B cell (primary cell): ENCODE measurements at regions not wholly inside any gene's neighbourhood (a gene's known extent, or its start where the extent isn't known, plus 50 kb on each side); places are given as distances from the start of the nearest gene placed in this dataset.

Experiments used
- ATAC-seq: fragments of 200-7000 bp; cut with Tn5 transposase; one replicate; pipeline ENCODE4 v1.10.0; 2021; ENCODE audit warnings: low read depth, mild to moderate bottlenecking, moderate number of reproducible peaks, moderate library complexity
- CTCF ChIA-PET: fragments of 350-600 bp; sonication (Branson Sonifier 250); formaldehyde crosslinking; loops from one replicate; lab custom pipeline; 2021; ENCODE audit warnings: antibody characterized with exemption, inconsistent platforms; lab: Charles Lee
- POLR2A ChIA-PET: fragments of 350-600 bp; sonication (Branson Sonifier 250); formaldehyde crosslinking; loops from one replicate; lab custom pipeline; 2021; ENCODE audit warnings: antibody characterized with exemption; lab: Charles Lee
- DNase-seq: peaks from one replicate; pipeline ENCODE4 v3.0.0; 2013
- H2AFZ ChIP-seq: 2 replicates; pipeline ENCODE4 v1.6.1; 2012; ENCODE audit warnings: mild to moderate bottlenecking, low read depth, low read length; ENCODE audit not compliant: insufficient read depth, poor library complexity, severe bottlenecking
- H3K27ac ChIP-seq, 2 donors: 1 replicate in 1 of 2; 2 replicates in 1 of 2; pipeline ENCODE4 v1.5.1; 2012 to 2013; ENCODE audit warnings: low read length in 2 of 2, mild to moderate bottlenecking in 2 of 2, moderate library complexity in 1 of 2
- H3K27me3 ChIP-seq, 4 experiments: fragments of 200-600 bp in 1 of 4; sonication (generic) in 1 of 4; replicated peaks in 1 of 4; 1 replicate in 2 of 4; 2 replicates in 2 of 4; pipeline versions ENCODE4 v1.6.1 to v1.7.0; 2013 to 2016; ENCODE audit warnings: low read length in 3 of 4, mild to moderate bottlenecking in 2 of 4, mixed read lengths in 1 of 4, moderate library complexity in 1 of 4; ENCODE audit not compliant: insufficient read depth in 4 of 4, control insufficient read depth in 3 of 4; ENCODE audit errors: control extremely low read depth in 1 of 4
- H3K36me3 ChIP-seq, 2 experiments: replicated peaks in 1 of 2; 1 replicate in 1 of 2; 2 replicates in 1 of 2; pipeline versions ENCODE4 v1.6.1 to v1.7.1; 2013; ENCODE audit warnings: low read length in 1 of 2; ENCODE audit not compliant: insufficient read depth in 2 of 2, control insufficient read depth in 1 of 2; ENCODE audit errors: control extremely low read depth in 1 of 2, extremely low read depth in 1 of 2
- H3K4me1 ChIP-seq, 2 donors: fragments of 200-600 bp in 1 of 2; sonication (generic) in 1 of 2; 1 replicate in 1 of 2; 2 replicates in 1 of 2; pipeline versions ENCODE4 v1.5.1 to v1.6.1; 2013 to 2017; ENCODE audit warnings: low read length in 2 of 2; ENCODE audit not compliant: control insufficient read depth in 2 of 2, insufficient read depth in 2 of 2
- H3K4me2 ChIP-seq: replicated peaks from 2 replicates; pipeline ENCODE3; 2012; ENCODE audit warnings: mild to moderate bottlenecking, low read depth, low read length; ENCODE audit not compliant: poor library complexity, severe bottlenecking
- H3K4me3 ChIP-seq, 5 experiments: fragments of 200-600 bp in 1 of 5; sonication (generic) in 1 of 5; 1 replicate in 3 of 5; 2 replicates in 2 of 5; pipeline versions ENCODE4 v1.5.1 to v1.7.0; 2011 to 2016; ENCODE audit warnings: low read length in 4 of 5, mild to moderate bottlenecking in 4 of 5, low read depth in 2 of 5, control low read depth in 1 of 5, moderate library complexity in 1 of 5; ENCODE audit not compliant: insufficient read depth in 1 of 5; ENCODE audit errors: control extremely low read depth in 1 of 5, extremely low read depth in 1 of 5
- H3K79me2 ChIP-seq: fragments of 200-600 bp; sonication (generic); one replicate; pipeline ENCODE4 v1.6.0; 2016; ENCODE audit warnings: low read length; ENCODE audit not compliant: control insufficient read depth, insufficient read depth
- H3K9ac ChIP-seq: fragments of 200-600 bp; sonication (generic); 2 replicates; pipeline ENCODE4 v1.6.1; 2017; ENCODE audit warnings: mild to moderate bottlenecking, low read length, moderate library complexity
- H3K9me3 ChIP-seq, 3 donors: one replicate each; pipeline versions ENCODE4 v1.6.1 to v1.7.1; 2013; ENCODE audit warnings: low read length in 2 of 3; ENCODE audit not compliant: control insufficient read depth in 2 of 3, insufficient read depth in 1 of 3; ENCODE audit errors: control extremely low read depth in 1 of 3
- H4K20me1 ChIP-seq: 2 replicates; pipeline ENCODE4 v1.6.0; 2012; ENCODE audit warnings: mild to moderate bottlenecking, low read length; ENCODE audit not compliant: insufficient read depth, control insufficient read depth, poor library complexity, severe bottlenecking
- H3K27ac Mint-ChIP-seq: one replicate; pipeline ENCODE4 v1.8.0; 2021; ENCODE audit warnings: mixed read lengths
- H3K27me3 Mint-ChIP-seq: one replicate; pipeline ENCODE4 v1.8.0; 2021; ENCODE audit warnings: mixed read lengths
- H3K4me1 Mint-ChIP-seq: one replicate; pipeline ENCODE4 v1.8.0; 2021; ENCODE audit warnings: mixed read lengths
- H3K4me3 Mint-ChIP-seq: one replicate; pipeline ENCODE4 v1.8.0; 2021; ENCODE audit warnings: mixed read lengths
- H3K9me3 Mint-ChIP-seq: one replicate; pipeline ENCODE4 v1.8.0; 2022; ENCODE audit warnings: mixed read lengths; ENCODE audit not compliant: insufficient read depth
- CTCF ChIP-seq: fragments of 200-600 bp; IDR thresholded peaks from one replicate; pipeline ENCODE4 v1.8.0; 2022; ENCODE audit warnings: antibody characterized with exemption, mild to moderate bottlenecking
- EZH2 ChIP-seq: IDR thresholded peaks from 2 replicates; pipeline ENCODE4 v1.6.1; 2012; ENCODE audit warnings: borderline replicate concordance, low read depth, mild to moderate bottlenecking, moderate library complexity, low read length; ENCODE audit not compliant: insufficient read depth, poor library complexity, severe bottlenecking
- WGBS: methylation state at CpG from one replicate; pipeline ENCODE4 v1.1.5; 2013; ENCODE audit warnings: missing lambda C conversion rate; ENCODE audit not compliant: insufficient coverage; 5-methylcytosine and 5-hydroxymethylcytosine counted together
- intact Hi-C: fragments of 100-400 bp; cut with micrococcal nuclease; formaldehyde crosslinking; loops from one replicate; pipeline ENCODE4 v1.10.0; 2022

DNA sequence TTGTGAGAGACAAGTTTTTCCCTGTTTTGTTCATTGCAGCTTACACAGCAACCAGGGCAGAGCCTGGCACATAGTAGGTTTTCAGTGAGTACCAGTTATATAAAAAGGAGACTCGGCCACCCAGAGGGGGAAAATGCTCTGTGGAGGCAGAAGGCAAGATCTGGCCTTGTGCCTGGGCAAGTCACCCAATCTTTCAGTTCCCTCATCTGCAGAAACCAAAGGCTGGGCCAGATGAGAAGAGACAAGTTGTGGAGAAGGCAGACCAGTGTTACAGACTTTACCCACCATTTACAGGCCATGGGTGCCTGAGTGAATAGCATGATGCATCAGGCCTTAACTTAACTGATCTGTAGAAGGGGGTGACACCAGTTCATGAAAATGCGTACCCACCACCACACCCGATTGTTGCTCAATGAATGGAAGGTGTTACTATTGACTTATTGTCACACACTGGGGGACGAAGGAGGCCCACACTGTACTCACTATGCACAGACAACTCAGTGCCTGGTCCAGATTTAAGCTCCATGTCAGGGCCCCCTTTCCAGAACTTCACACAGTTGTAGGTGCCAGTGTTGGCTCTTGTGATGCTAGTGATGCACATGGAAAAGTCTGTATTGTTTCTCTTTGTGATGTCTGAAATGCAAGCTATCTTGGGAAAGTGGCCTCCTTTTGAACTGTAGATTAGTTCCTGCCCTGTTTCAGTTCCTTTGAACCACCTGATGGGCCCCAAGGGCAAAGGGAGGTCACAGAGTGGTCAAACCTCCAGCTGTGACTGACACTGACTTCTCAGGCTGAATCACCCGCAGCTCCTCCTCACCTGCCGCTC is 64.3 kb upstream of the SIRPG start:
- ChIA-PET CTCF (no interaction called here), POLR2A (no interaction called here)
- intact Hi-C loops = no loop called here
- Mint-ChIP-seq H3K4me3 (no peak overlapping the region), H3K9me3 (peaks cover 17% of the 10 kb centered on the region), H3K27me3 (peaks cover 7% of the 10 kb centered on the region), H3K27ac (peak overlapping the region; percentile 37), H3K4me1 (peaks cover 16% of the 10 kb centered on the region)
- H3K79me2 ChIP-seq = no peaks in the 10 kb centered on the region
- H3K4me2 ChIP-seq = no peak overlapping the region
- no peaks in the 10 kb centered on the region for H3K36me3 ChIP-seq
- DNase-seq = no peak
- no peak overlapping the region for H3K4me3 ChIP-seq
- ATAC-seq = peak; percentile 31
- H4K20me1 ChIP-seq = no peaks in the 10 kb centered on the region
- no peak for TF ChIP-seq EZH2
- TF ChIP-seq CTCF = no peak
- H3K4me1 ChIP-seq = peaks cover 10 to 22% of the 10 kb centered on the region in 2 donors
- H3K27ac ChIP-seq = no peak overlapping the region
- H3K9me3 ChIP-seq = peaks cover 3 to 7% (median 4%) of the 10 kb centered on the region in 3 donors
- no peak overlapping the region for H3K9ac ChIP-seq
- H2AFZ ChIP-seq = peak overlapping the region; percentile 41
- no peaks in the 10 kb centered on the region for H3K27me3 ChIP-seq
- no CpG with 5 or more reads among the region's 6 CpGs for WGBS

- DNase-seq (no peak), ATAC-seq (no peak)
- no peak for TF ChIP-seq CTCF
- no peaks in the 10 kb centered on the region for H3K79me2 ChIP-seq
- intact Hi-C loops = no loop called here
- no peaks in the 10 kb centered on the region for H4K20me1 ChIP-seq
- H3K4me3 Mint-ChIP-seq = no peak overlapping the region
- no peak overlapping the region for H3K4me3 ChIP-seq
- H2AFZ ChIP-seq = no peak overlapping the region
- H3K9me3 ChIP-seq = peaks cover 3 to 7% (median 4%) of the 10 kb centered on the region in 3 donors
- H3K27ac ChIP-seq = no peak overlapping the region
- H3K4me1 Mint-ChIP-seq = peaks cover 16% of the 10 kb centered on the region
- no peaks in the 10 kb centered on the region for H3K27me3 ChIP-seq
- H3K9ac ChIP-seq = no peak overlapping the region
- peaks cover 7% of the 10 kb centered on the region for H3K27me3 Mint-ChIP-seq
- POLR2A ChIA-PET = no interaction called here
- no peaks in the 10 kb centered on the region for H3K36me3 ChIP-seq
- CTCF ChIA-PET = no interaction called here
- H3K4me1 ChIP-seq = peaks cover 10 to 22% of the 10 kb centered on the region in 2 donors
- peaks cover 17% of the 10 kb centered on the region for H3K9me3 Mint-ChIP-seq
- H3K27ac Mint-ChIP-seq = no peak overlapping the region
- WGBS = 66% methylated on average over 3 of the region's 5 CpGs
- no peak overlapping the region for H3K4me2 ChIP-seq
Measured at GRCh38 chr20:1720845-1721475, 63.4 kb upstream of the SIRPG start.
